ENCODE measurements at regions not wholly inside any gene's neighbourhood (a gene's known extent, or its start where the extent isn't known, plus 50 kb on each side); places are given as distances from the start of the nearest gene placed in this dataset.
"Not testable (repeated sequence)": the region's sequence is repeated elsewhere in the genome, so short reads cannot be mapped to it uniquely, and the experiment has no call there.

DNA sequence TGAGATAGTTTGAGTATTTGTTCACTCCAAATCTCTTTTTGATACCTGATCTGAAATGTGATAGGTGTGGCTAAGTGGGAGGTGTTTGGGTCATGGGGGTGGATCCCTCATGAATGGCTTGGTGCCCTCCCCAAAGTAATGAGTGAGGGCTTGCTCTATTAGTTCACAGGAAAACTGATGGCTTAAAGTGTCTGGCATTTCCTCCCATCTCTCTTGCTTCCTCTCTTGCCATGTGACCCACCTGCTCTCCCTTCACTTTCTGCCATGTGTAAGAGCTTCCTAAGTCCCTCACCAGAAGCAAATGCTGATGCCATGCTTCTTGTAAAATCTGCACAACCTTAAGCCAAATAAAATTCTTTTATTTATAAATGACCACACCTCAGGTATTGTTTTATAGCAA lies 61.1 kb downstream of the MAD2L1 start:
- FAIRE-seq (no peak), DNase-seq (ENCODE audit: low spot score) (no peak)

DNA sequence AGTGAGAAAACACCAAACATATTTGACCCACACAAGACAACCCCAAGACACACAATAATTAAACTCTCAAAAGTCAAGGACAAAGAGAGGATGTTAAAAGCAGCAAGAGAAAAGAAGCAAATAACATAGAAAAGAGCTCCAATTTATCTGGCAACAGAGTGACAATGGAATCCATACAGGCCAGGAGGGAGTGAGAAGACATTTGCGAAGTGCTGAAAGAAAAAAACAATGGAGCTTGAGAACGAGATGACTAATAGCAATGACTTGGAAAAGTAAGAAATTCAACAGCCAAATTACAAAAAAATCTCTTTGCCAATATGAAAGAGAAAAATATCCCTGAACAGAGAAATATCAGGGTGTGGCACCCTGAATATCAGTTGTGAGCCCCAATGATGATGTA lies 61.6 kb downstream of the MAD2L1 start:
- no peak for FAIRE-seq

DNA sequence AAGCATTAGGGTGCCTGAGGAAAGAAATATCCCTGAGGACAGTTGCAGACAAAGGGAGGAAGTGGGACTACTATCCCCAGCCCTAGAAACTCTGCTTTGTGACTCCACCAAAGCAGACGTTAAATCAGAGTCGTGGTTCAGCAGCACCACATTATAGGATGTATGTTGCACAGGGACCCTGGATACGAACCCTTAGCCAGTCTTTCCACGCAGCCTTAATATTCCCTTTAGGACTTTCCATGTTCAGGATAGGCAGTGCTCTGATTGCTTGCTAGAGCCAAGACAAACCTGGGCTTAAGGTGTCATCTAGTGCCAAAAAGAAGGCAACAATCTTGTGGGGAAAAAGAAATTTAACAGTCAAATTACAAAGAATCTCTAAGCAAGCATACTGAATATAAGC lies 62.6 kb downstream of the MAD2L1 start:
- no peak for FAIRE-seq

More for the DNA sequence above, 61.6 kb downstream of the MAD2L1 start:
- no peak for DNase-seq (ENCODE audit: low spot score)

DNA sequence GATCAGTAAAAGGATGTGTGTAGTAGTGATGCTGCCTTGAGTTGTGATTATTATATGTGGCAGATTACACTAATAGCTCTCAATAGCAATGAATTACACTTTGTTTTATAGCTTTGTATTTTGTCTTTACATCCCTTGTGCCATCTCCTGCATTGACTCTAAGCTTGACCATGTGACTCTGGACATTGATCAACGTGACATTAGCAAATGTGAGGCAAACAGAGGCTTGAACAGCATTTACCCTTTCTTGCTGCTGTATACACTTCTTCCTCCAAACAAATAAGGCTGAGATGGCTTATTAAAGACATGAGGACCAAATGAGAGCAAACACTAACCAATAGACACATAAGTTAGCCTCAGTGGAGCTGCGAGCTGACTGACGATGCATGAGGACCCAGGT lies 63.5 kb downstream of the MAD2L1 start:
- FAIRE-seq (no peak), DNase-seq (ENCODE audit: low spot score) (no peak)

More for the DNA sequence above, 62.6 kb downstream of the MAD2L1 start:
- no peak for DNase-seq (ENCODE audit: low spot score)

DNA sequence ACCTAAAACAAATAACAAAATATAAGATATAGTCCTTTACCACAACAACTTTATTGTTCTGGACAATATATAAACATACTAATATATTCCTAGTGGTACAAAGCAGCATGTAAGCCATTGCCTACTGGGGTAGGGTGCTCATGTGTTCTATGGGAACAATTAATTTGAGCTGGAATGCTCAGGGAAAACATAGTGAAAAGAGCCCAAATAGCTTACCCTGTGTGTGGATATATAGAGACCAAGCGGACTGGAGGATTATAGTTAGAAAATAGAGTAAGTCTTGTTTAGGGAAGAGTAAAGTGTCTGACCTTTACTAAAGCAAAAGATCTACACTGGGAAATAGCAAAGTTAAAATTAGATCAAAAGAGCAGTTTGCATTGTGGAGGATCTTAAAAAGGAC lies 64.8 kb downstream of the MAD2L1 start:
- FAIRE-seq (no peak), DNase-seq (ENCODE audit: low spot score) (no peak)

DNA sequence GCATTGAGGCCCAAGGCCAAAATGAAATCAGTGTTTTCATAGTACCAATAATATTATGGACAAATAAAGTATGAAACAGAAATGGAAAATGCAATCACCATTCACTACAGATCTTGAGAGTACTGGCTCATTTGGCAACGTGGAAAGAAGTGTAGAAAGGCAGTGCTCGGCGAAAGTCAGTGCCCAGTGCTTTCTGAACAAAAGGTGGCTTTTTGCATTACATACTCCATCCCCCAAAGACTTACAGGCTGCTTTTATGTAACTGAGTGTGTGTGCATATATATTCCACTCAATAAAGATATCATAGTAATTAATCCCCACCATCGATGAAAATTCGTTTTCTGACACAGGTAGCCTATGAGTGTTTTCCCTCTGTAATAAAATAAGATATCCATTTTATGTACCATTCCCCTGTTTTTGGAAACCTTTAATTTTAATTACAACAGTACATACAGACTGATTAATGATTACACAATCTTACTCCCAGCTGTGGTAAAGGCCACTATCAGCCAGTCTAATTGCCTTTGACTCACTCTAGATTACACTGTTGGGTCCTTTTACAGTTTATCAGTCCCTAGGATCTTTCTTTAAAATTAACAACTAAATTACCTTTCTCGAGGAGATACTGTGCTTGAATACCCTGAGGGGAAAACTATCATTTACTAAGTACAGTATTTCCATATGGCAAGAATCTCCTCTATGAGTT lies 65.9 kb downstream of the MAD2L1 start:
- DNase-seq (ENCODE audit: low spot score) = no peak
- FAIRE-seq = no peak

DNA sequence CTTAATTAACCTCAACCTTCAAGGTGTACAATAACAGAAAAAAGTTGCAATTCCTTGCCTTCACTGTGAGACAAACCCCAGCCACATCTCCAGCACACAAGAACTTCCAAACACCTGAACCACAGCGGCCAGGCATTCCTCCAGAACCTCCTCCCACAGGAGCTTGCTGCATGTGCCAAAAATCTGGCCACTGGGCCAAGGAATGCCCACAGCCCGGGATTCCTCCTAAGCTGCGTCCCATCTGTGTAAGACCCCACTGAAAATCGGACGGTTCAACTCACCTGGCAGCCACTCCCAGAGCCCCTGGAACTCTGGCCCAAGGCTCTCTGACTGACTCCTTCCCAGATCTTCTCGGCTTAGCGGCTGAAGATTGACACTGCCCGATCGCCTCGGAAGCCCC lies 70.6 kb downstream of the MAD2L1 start:
- FAIRE-seq; DNase-seq (ENCODE audit: low spot score): not testable (repeated sequence)

DNA sequence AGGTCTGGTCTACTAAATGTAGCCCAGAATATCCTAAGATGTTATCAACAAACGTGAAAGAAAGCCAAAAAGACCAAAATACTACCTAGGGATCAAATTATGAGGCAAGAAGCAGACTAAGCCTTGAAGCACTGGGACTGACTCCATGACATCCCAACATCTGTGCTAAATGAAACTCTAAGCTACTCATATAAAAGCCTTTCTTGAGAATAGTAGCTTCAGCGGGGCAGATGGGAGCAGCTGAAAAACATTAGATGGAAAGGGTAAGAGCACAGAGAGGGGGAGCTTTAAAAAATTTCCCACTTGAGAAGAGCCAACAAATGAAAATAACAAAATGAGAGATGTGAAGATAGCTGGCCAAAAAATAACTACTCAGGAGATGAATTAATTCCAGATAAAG lies 81.7 kb downstream of the MAD2L1 start:
- DNase-seq (ENCODE audit: low spot score) (no peak), FAIRE-seq (no peak)

DNA sequence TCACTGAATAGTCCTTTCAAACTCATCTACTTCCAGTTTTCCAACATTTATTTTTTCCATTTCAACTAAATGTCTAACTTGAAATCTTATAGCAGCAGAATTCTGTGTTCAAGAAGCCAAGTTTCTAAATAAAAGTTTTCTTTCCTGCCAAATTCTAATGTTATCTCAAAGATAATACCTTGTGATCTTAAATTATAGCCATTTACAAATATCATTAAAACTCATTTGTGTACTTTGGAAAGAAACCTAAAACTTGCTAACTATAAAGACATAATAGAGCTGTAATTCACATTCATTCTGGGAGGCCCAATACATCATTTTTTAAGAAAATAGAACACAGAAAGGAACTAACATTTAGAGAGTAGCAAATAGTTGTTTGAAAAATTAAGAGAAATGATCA lies 83.9 kb downstream of the MAD2L1 start:
- FAIRE-seq = no peak
- no peak for DNase-seq (ENCODE audit: low spot score)

DNA sequence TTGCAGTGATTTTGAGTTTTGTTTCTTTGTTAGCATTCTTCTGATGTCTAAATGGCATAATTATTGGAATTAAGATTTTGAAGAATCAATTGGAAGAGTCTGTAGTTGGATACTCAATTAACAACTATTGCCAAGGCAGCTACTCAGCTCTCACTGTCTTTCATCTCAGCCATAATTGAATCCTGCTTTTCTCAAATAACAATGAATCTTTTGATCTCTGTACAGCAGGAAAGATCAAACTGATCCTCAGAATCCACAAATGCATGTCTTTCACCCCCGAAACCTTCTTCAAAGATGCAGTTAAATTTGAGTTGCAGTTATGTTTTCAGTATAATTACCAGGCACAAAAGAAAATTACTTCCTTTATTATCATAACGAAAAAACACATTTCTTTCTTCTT lies 86.2 kb downstream of the MAD2L1 start:
- FAIRE-seq = no peak

DNA sequence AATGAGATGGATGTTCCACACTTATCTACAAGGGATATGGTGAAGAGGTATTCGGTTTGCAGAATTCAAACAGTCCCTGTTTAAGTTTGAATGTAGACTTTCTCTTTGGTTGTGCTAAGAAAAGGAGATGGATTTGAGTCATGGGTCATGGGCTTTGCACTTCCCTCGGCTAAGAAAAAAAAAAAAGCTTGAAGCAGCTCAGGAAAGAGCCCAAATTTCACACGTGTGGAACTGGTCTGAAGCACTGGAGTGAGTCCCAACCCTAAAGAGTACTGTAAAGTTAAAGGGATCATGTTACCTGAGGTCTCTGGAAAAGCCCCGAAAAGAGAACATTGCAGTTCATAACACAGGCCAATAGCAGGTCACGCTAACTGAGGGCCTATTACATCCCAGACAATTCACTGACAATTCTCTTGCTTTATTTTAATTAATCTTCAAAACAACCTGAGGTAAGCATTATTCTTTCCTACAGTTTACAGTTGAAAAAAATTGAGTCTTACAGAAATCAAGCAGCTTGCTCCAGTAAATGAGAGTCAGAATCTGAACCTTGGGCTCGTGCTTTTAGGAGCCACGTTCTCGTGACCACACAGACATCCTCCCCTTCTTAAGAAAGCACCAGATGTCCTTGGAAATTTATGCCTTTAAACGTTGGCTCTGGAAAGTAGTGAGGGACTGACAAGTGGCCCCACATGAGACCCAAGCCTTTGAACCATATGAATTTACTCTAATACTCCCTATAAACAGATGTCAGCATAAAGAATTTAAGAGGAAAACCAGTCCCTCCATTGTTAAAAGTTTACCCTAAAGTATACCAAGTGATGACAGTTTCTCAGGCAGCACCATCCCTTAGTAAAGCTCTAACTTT lies 89.3 kb downstream of the MAD2L1 start:
- DNase-seq (ENCODE audit: low spot score) (no peak), FAIRE-seq (no peak)

More for the DNA sequence above, 86.2 kb downstream of the MAD2L1 start:
- DNase-seq (ENCODE audit: low spot score) = no peak

DNA sequence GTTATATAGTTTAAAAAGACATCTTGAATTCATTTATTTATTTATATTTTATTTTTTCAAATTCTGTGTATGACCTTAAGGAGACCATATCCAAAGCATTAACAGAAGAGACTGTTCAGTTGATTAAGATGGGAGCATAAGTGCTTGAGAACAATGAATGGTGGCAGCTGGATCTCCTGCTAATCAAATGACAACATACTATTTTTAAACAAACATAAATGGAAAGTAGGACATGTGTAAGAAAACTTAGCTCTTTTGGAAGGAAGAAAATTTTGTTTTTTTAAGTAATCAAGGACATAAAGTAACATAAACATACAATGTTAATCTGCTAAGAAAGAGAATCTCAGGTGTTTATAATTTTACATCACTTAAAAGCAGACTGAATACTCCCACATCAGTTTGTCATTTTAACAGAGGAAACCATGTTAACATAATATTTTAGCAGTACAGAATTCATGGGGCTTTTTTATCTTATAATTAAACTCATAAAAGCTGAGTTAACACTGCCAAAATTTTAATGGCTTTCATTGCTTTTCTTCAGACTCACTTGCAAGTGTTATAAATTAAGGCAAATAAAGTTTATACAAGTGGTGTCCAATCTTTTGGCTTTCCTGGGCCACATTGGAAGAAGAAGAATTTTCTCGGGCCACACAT lies 95.1 kb downstream of the MAD2L1 start:
- FAIRE-seq = no peak

DNA sequence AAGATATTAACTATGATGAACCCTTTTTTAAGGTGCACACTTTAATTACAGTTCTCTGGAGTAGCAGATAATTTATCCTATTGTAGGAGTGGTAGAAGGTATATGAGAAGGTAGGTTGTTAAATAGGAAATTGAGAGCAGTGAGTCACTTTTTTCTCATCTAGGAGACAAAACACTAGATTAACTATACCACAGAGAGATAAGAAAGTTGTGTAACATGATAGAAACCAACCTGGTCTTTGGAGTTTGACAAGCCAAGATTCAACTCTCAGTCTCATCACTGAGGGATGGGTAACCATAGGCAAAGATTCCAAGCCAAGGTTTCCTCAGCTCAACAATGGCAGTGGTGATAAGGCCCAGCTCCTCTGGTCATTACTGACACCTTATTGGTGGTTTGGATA lies 104.0 kb downstream of the MAD2L1 start:
- DNase-seq (ENCODE audit: low spot score) = no peak

More for the DNA sequence above, 95.1 kb downstream of the MAD2L1 start:
- no peak for DNase-seq (ENCODE audit: low spot score)

DNA sequence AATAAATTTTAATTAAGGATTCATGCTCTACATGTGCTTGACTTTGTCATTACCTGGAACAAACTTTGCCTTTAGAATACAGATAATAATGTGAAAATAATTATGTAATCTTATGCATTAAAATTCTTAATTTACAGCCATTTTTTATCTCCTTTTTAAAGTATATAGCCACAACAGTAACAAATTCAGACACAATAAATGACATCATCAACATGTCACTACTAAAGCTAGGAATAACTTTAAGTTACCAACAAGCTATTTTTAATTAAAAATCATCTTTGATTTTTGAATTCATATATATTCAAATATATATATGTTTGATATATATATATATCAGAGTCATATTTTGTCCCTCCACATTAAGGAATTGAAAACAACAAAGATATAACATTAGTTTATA lies 107.7 kb downstream of the MAD2L1 start:
- no peak for FAIRE-seq
- DNase-seq (ENCODE audit: low spot score) = no peak

More for the DNA sequence above, 104.0 kb downstream of the MAD2L1 start:
- FAIRE-seq = no peak

DNA sequence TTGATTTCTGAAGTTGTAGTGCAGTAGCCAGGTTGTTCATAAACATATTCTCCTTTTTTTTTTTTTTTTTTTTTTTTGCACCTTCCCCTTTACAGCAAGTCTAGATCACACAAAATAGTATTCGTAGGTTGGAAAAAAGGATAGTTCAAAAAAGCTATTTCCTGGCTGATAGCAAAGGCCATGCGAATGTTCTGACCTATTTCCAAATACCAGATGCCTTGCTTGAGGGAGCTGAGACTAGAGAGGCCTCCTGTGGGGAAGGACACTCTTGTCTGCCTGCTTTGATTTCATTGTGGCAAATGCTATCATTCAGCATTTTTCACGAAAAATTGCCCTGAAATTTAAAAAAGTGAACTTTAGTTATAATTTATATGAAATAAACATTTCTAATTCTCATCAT lies 111.4 kb downstream of the MAD2L1 start:
- FAIRE-seq = no peak
- no peak for DNase-seq (ENCODE audit: low spot score)

DNA sequence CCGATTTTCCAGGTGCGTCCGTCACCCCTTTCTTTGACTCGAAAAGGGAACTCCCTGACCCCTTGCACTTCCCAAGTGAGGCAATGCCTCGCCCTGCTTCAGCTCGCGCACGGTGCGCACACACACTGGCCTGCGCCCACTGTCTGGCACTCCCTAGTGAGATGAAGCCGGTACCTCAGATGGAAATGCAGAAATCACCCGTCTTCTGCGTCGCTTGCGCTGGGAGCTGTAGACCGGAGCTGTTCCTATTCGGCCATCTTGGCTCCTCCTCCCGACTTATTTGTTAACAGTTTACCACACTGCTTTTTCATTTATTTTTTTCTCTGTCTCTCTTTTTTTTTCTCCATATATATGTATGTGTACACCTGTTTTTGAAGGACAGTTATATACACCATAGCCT lies 112.2 kb downstream of the MAD2L1 start:
- FAIRE-seq; DNase-seq (ENCODE audit: low spot score): not testable (repeated sequence)

DNA sequence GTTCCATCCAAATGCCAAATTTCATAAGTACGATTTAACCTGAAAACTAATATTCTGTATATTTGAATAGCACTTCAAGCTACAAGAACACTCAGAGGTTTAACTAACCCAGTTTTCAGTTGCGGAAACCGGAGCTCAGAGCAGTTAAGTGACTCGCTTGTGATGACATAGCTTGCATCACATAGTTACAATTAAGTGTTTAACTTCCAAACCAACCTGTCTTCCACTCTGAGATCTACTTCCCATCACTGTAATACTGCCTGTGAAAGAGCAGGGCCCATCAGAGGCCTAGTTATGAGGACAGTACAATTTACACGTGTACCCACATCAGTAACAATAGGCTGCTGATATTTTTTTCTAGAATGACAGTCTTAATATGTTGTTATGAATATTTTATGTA lies 120.3 kb downstream of the MAD2L1 start:
- FAIRE-seq (no peak), DNase-seq (ENCODE audit: low spot score) (no peak)

DNA sequence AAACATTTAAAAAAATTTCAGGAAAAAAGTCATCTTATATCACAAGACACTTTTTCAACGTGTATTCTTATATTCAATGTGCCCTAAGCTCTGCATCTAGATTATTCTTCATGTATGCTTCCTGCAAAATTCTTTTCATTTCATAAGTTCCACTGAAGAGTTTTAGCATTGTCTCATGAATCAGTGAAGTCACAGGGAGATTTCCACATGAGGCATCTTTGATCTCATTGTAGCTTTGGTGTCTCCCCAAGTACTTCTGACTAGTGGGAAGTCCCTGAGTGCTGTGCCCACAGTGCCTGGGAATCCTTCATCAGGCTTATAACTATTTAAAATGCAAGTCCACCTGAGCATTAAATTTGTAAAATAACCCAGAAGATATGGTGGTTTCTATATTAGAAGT lies 123.8 kb downstream of the MAD2L1 start:
- no peak for FAIRE-seq
- DNase-seq (ENCODE audit: low spot score) = no peak

DNA sequence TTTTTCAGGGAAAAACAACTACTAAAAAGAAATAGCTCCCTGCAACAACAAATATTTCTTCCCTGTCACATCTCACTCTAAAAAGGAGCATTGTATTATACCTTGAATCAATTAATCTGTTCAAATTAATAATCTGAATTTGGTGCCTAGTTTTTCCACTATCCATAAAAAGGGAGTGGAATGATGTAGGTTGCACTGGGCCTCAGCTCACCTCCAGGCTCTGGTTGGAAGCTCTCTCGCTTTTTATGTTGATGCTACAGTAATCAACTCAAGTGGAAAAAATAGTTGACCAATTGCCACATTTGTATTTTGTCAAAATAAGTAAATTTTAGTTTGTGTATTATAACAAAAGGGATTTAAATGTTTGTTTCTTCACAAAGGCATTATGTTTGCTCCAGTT lies 126.1 kb downstream of the MAD2L1 start:
- FAIRE-seq = no peak
- no peak for DNase-seq (ENCODE audit: low spot score)

DNA sequence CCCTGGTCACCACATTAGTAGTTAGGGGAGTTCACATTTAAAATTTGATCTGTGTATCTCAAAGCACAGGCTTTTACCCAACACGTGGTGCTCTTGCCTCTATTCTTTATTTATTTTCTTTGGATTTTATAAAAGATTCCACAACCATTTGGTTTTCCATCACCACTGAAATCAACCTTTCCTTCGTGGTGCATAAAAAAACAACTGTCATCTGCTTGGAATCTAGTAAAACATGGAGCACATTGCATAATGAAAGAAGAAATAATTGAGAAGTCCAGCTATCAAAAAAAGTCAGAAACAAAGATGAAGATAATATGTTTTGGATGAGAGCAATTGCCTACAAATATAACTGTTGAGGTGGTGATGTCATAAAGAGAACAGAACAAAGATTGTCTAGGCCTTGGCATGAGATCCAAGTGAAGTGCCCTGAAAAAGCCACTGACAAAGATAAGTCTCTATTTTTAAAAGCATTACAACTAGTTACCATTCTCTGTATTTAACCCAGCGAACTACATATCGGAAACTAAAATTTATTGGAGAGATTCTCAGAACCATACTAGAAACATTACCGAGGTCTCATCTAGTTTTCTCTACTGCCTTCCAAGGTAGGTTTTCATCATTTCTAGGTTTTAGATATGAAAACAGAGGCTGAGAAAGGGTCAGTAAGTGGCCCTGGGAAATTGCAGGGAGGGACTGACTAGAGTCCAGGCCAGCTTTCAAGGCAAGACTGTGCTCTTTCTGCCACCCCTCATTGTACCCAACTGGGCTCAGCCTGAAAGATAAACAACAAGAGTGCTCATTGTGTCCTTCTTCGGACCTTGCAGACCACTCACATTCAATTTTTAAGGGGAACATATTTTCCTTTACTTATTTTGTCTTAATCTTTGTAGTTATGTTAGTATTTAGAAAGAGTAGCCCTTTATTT lies 127.3 kb downstream of the MAD2L1 start:
- FAIRE-seq (no peak), DNase-seq (ENCODE audit: low spot score) (no peak)

DNA sequence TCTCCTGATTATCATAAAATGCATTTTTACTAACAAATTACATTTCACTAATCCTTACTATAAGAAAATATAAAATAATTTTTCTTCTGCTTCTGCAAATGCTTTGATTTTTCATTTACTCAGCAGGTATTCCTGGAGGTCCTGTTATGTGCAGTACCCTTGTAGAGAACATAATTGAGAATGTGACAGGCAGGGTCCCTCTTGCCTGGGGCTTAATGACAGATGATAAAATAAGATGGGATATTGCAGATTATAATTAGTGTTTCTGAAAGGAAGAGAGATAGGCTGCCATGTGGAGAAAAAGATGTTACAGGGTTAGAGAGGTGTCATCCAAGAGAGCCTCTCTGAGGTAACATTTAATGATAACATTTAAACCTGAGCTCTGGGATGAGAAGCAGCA lies 128.9 kb downstream of the MAD2L1 start:
- DNase-seq (ENCODE audit: low spot score) = no peak
- FAIRE-seq = no peak
